Sigmoid colon (tissue), 6 donors: ENCODE measurements at regions not wholly inside any gene's neighbourhood (a gene's known extent, or its start where the extent isn't known, plus 50 kb on each side); places are given as distances from the start of the nearest gene placed in this dataset.
A peak's percentile ranks its signal among the peaks of the same experiment; 100 is the strongest.
"Not testable (repeated sequence)": the region's sequence is repeated elsewhere in the genome, so short reads cannot be mapped to it uniquely, and the experiment has no call there.

Experiments
- DNase-seq: peaks from one replicate; pipeline ENCODE4 v3.0.0-alpha.2; 2019
- H3K27ac ChIP-seq, 4 donors: fragments of 200-600 bp; sonication (generic); one replicate each; pipeline ENCODE4 v1.5.1; 2016 to 2019; ENCODE audit warnings: mild to moderate bottlenecking in 1 of 4
- H3K27me3 ChIP-seq, 3 donors: fragments of 200-600 bp; sonication (generic); one replicate each; pipeline ENCODE4 v1.5.1; 2019; ENCODE audit warnings: mild to moderate bottlenecking in 1 of 3
- H3K36me3 ChIP-seq, 4 donors: fragments of 200-600 bp; sonication (generic); one replicate each; pipeline ENCODE4 v1.5.1; 2016 to 2019
- H3K4me1 ChIP-seq, 4 donors: fragments of 200-600 bp; sonication (generic); one replicate each; pipeline ENCODE4 v1.5.1; 2017 to 2019
- H3K4me3 ChIP-seq, 4 donors: fragments of 200-600 bp; sonication (generic); one replicate each; pipeline ENCODE4 v1.5.1; 2017 to 2019; ENCODE audit warnings: mild to moderate bottlenecking in 2 of 4, moderate library complexity in 1 of 4
- H3K9me3 ChIP-seq, 4 donors: fragments of 200-600 bp in 3 of 4; sonication (generic) in 3 of 4; one replicate each; pipeline versions ENCODE4 v1.5.1 to v1.6.1; 2013 to 2019
- CTCF ChIP-seq, 4 experiments: fragments of 450-650 bp in 3 of 4; fragments of 200-600 bp in 1 of 4; IDR thresholded peaks; one replicate each; pipeline ENCODE4 v1.5.1; 2016 to 2019; ENCODE audit warnings: antibody characterized with exemption in 4 of 4, mild to moderate bottlenecking in 3 of 4, moderate library complexity in 2 of 4
- EP300 ChIP-seq, 4 donors: sonication (generic); formaldehyde crosslinking; IDR thresholded peaks; one replicate each; pipeline ENCODE4 v1.6.1; 2017; ENCODE audit warnings: antibody characterized with exemption in 4 of 4
- POLR2A ChIP-seq, 2 donors: fragments of 450-650 bp; IDR thresholded peaks; one replicate each; pipeline ENCODE4 v1.6.1; 2016; ENCODE audit warnings: antibody characterized with exemption in 2 of 2, mild to moderate bottlenecking in 2 of 2, moderate library complexity in 2 of 2
- POLR2AphosphoS5 ChIP-seq, 4 donors: sonication (generic); formaldehyde crosslinking; IDR thresholded peaks; one replicate each; pipeline ENCODE4 v1.6.1; 2017; ENCODE audit warnings: antibody characterized with exemption in 4 of 4
- WGBS, 2 donors: extraction: QIAGEN DNeasy Blood & Tissue Kit; methylation state at CpG; one replicate each; pipeline ENCODE4 v1.1.7; 2013; 5-methylcytosine and 5-hydroxymethylcytosine counted together
- intact Hi-C: fragments of 100-400 bp; cut with DNase I; formaldehyde crosslinking; loops from one replicate; pipeline ENCODE4 v1.15.1; 2023
- donor health status: healthy with polysubstance abuse.
- donor health status: healthy.

- no peaks in the 10 kb centered on the region for H3K36me3 ChIP-seq
- H3K27me3 ChIP-seq = no peaks in the 10 kb centered on the region
- peak overlapping the region; percentile 47 to 56 (median 52) for H3K4me3 ChIP-seq
- H3K27ac ChIP-seq = peak overlapping the region; percentile 79 to 80 (median 80)
- H3K4me1 ChIP-seq = no peaks in the 10 kb centered on the region
- TF ChIP-seq POLR2AphosphoS5 (IDR thresholded peaks at IDR 0.05) (peak in 2 of 4 donors; percentile 41 to 45), EP300 (IDR thresholded peaks at IDR 0.05) (no peak), POLR2A (IDR thresholded peaks at IDR 0.05) (no peak)
- DNase-seq = peak; percentile 93
- WGBS, 2 donors = 11 to 12% methylated on average over 45 of the region's 45 CpGs
- no peaks in the 10 kb centered on the region for H3K9me3 ChIP-seq
- intact Hi-C loops = no loop called here
Measured at GRCh38 chr15:77944002-77944867, 133.3 kb downstream of the TBC1D2B start.

- no peaks in the 10 kb centered on the region for H3K36me3 ChIP-seq
- no peak overlapping the region for H3K4me3 ChIP-seq
- TF ChIP-seq POLR2AphosphoS5 (IDR thresholded peaks at IDR 0.05) = no peak
- TF ChIP-seq EP300 (IDR thresholded peaks at IDR 0.05) = no peak
- TF ChIP-seq CTCF (IDR thresholded peaks at IDR 0.05) = no peak
- no peak for TF ChIP-seq POLR2A (IDR thresholded peaks at IDR 0.05)
- 90 to 91% methylated on average over 6 of the region's 6 CpGs for WGBS, 2 donors
- no peak overlapping the region for H3K27ac ChIP-seq
- no peaks in the 10 kb centered on the region for H3K4me1 ChIP-seq
- no peak for DNase-seq
- H3K27me3 ChIP-seq = no peaks in the 10 kb centered on the region
- intact Hi-C loops = no loop called here
- no peaks in the 10 kb centered on the region for H3K9me3 ChIP-seq
Measured at GRCh38 chr15:77942611-77943211, 134.8 kb downstream of the TBC1D2B start.

DNA sequence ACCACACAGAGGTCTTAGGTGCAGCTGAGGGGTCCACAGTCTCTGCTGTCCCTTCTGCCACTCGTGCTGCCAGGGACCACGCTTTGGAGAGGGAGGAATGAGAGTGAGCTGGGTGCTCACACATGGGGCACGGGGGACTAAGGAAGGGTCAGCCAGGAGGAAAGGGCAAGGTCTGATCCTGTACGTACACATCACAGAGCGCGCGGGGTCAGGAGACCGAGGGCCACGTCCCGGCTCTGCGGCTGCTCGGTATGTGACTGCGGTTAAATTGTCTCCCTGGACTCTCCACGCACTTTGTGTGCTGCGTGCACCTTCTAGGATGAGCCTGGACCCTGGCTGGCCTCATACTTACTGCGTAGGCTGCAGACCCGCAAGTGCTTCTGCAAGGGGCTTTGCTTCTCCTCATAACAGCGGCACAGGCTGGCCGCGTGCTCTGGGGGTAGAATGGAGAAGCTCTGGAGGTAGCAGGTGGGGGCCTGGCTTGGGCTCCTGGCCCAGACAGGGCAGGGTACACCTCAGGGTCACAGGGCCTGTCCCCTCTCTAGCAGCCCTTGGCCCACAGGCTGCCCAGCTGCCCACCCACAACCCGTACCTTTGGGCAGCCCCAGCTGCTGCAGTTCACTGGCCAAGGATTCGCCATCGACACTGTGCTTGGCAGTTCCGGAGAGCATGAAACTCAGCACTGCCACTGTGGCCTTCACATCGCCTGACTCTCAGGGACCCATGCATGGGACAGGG, 136.3 kb downstream of the TBC1D2B start:
- H3K27me3 ChIP-seq, DNase-seq, H3K4me1 ChIP-seq, intact Hi-C loops, H3K4me3 ChIP-seq, H3K36me3 ChIP-seq, H3K9me3 ChIP-seq, H3K27ac ChIP-seq: not testable (repeated sequence)
- 90 to 93% methylated on average over 13 of the region's 25 CpGs for WGBS, 2 donors

- WGBS, 2 donors = 71 to 80% methylated on average over 8 of the region's 8 CpGs
- intact Hi-C loops = no loop called here
- no peak overlapping the region for H3K27ac ChIP-seq
- no peak for DNase-seq
- H3K27me3 ChIP-seq = no peaks in the 10 kb centered on the region
- H3K9me3 ChIP-seq = no peaks in the 10 kb centered on the region
- no peaks in the 10 kb centered on the region for H3K4me1 ChIP-seq
- TF ChIP-seq CTCF (IDR thresholded peaks at IDR 0.05) (no peak), EP300 (IDR thresholded peaks at IDR 0.05) (no peak), POLR2A (IDR thresholded peaks at IDR 0.05) (no peak), POLR2AphosphoS5 (IDR thresholded peaks at IDR 0.05) (no peak)
- H3K4me3 ChIP-seq = no peak overlapping the region
- no peaks in the 10 kb centered on the region for H3K36me3 ChIP-seq
Measured at GRCh38 chr15:77940381-77940947, 137.0 kb downstream of the TBC1D2B start.

DNA sequence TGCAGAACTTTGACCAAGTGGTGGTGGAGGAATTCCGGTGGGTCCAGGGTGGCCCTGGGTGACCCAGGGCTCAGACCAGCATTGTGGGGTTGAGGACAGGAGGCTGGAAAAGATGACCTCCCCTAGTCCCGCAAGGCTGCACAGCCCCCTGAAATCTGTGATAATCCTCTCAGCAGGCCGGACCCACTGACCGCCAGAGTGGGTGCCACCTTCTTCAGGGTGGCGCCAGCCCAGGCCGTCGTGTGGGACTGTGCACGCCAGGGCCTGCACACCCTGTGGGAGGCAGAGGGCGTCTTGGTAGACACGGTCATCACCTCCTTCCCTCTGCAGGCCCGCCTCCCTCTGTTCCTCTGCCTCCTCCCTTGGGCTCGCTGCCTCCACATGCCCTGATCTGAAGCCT, 137.7 kb downstream of the TBC1D2B start:
- WGBS, 2 donors = 90 to 92% methylated on average over 12 of the region's 12 CpGs
- no peak for TF ChIP-seq CTCF (IDR thresholded peaks at IDR 0.05)
- no peak for TF ChIP-seq POLR2A (IDR thresholded peaks at IDR 0.05)
- no peak for TF ChIP-seq POLR2AphosphoS5 (IDR thresholded peaks at IDR 0.05)
- TF ChIP-seq EP300 (IDR thresholded peaks at IDR 0.05) = no peak
- intact Hi-C loops = no loop called here

DNA sequence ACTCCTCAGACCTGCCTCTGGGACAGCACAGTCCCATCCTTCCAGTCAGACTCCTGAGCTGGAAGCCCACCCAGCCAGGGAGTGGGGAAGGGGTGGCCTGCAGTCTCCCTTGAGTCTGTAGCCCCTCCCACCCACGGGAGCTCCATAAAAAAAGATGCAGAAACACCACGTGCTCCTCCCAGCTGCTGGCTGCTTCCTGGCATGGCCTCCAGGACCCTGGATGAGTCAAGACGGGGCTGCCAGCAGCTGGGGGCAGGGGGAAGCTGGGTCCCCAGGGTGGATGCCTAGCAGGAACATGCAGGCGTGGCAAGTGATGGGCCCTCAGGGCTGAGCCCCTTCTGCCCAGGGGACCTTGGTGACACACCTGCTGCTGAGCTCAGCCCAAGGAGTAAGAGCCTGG, 138.5 kb downstream of the TBC1D2B start:
- intact Hi-C loops, DNase-seq: not testable (repeated sequence)
- WGBS, 2 donors = 34 to 37% methylated on average over 4 of the region's 4 CpGs

More for the DNA sequence above, 137.7 kb downstream of the TBC1D2B start:
- Histone ChIP-seq H3K9me3 (no peaks in the 10 kb centered on the region), H3K27me3 (no peaks in the 10 kb centered on the region), H3K4me1 (no peaks in the 10 kb centered on the region), H3K36me3 (no peaks in the 10 kb centered on the region), H3K27ac (no peak overlapping the region), H3K4me3 (no peak overlapping the region)
- no peak for DNase-seq

DNA sequence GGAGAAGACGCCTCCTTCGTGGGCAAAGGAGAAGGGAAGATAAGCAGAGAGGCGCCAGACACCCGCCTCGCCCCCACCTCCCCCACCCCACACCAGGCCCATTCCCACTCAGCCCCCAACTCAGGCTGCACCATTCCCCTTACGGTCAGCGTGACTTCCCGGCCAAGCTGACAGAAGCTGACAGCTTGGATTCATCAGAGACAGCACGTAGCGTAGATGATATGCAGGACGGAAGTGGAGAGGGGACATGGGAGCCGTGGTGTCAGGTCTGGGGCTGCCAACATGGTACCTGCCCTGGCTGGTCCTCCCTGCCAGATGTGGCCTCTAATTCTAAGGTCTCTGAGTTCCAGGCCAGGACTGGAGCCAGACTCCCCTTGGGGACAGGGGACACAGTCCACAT, 139.0 kb downstream of the TBC1D2B start:
- DNase-seq, intact Hi-C loops, H3K27me3 ChIP-seq, H3K4me1 ChIP-seq, H3K9me3 ChIP-seq, H3K27ac ChIP-seq, H3K4me3 ChIP-seq, H3K36me3 ChIP-seq: not testable (repeated sequence)
- 81 to 82% methylated on average over 12 of the region's 12 CpGs for WGBS, 2 donors

More for the DNA sequence above, 138.5 kb downstream of the TBC1D2B start:
- H3K27ac ChIP-seq, H3K4me3 ChIP-seq, H3K36me3 ChIP-seq, H3K27me3 ChIP-seq, H3K4me1 ChIP-seq, H3K9me3 ChIP-seq: not testable (repeated sequence)

DNA sequence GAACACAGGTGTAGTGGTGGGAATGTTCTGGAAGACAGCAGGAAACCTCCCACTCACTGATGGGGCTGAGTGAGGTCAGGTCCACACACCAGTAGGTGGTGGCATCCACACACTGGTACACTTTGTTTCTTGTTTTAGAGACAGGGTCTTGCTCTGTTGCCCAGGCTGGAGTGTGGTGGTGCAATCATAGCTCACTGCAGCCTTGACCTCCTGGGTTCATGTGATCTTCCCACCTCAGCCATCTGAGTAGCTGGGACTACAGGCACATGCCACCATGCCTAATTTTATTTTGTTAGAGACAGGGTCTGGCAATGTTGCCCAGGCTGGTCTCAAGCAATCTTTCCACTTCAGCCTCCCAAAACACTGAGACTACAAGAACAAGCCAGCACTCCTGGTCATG, 140.9 kb downstream of the TBC1D2B start:
- H3K27me3 ChIP-seq, H3K4me1 ChIP-seq, H3K36me3 ChIP-seq, H3K27ac ChIP-seq, H3K4me3 ChIP-seq, intact Hi-C loops, DNase-seq, H3K9me3 ChIP-seq: not testable (repeated sequence)
